NK-92 treated with Interleukin-12 subunit alpha and Interleukin-12 subunit beta, amount 100 ng/mL, for 24 hours (cell line): ENCODE measurements at regions not wholly inside any gene's neighbourhood (a gene's known extent, or its start where the extent isn't known, plus 50 kb on each side); places are given as distances from the start of the nearest gene placed in this dataset.

Experiments used
- DNase-seq: peaks from one replicate; lab custom pipeline; 2025; lab: John Stamatoyannopoulos, UW

GRCh38 chr2:8541636-8542035, 140.2 kb upstream of the ID2 start:
- DNase-seq, result no peak

GRCh38 chr2:8542381-8543059, 139.3 kb upstream of the ID2 start:
- DNase-seq, result no peak

DNA sequence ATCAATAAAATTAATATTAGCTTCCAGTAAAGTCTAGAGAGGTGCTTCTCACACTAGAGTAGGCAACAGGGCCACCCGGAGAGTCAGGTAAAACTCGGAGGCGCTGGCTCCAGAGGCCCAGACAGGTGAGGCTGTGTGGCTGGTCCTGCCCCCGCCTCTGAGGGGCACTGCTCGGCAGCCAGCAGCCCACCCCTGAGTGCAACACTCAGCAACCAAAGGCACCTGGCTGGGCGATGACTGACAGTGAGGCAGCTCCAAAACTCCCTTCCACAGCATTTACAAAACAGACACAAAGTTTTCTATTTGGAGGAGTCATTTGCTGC, 138.8 kb upstream of the ID2 start:
- peak; percentile 36 for DNase-seq

DNA sequence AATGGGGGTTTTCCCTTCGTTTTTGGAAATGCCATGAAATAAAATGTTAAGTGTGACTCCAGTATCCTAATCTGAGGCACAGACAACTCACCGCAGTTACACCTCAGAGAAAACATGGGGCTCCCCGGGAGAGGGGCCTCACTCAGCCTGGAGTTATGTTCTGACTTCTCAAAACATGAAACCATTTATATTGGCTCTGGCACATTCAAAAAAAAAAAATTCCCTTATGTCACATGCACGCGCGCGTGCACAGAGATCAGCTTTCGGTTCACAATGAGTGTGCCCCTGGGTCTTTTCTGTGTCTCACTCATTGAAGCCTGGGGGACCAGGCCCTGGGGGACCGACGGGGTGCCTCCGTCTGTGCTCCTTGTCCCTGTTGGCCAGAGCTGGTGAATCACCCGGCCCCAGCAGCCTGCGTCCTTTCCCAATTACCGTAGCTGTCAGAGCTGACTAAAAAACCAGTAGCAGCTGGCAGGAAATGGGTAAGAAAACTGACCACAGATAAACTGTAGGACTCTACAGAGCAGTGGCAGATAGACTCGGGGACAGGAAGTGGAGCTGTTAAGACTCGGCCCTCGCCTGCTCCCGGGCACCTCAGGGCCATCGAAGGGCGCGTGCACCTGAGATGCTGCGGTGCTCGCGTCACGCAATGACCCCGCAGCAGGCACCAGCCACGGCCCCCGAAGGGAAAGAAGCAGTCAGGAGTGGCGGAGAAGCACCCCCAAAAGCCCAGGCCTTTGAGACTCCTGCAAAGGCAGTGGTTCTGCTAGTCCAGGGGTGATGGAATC, 138.3 kb upstream of the ID2 start:
- DNase-seq, result peak; percentile 80

GRCh38 chr2:8544171-8544785, 137.6 kb upstream of the ID2 start:
- DNase-seq, result peak; percentile 27

- peak; percentile 85 for DNase-seq
These were observed 136.8 kb upstream of the ID2 start for GRCh38 chr2:8544786-8545694.

DNA sequence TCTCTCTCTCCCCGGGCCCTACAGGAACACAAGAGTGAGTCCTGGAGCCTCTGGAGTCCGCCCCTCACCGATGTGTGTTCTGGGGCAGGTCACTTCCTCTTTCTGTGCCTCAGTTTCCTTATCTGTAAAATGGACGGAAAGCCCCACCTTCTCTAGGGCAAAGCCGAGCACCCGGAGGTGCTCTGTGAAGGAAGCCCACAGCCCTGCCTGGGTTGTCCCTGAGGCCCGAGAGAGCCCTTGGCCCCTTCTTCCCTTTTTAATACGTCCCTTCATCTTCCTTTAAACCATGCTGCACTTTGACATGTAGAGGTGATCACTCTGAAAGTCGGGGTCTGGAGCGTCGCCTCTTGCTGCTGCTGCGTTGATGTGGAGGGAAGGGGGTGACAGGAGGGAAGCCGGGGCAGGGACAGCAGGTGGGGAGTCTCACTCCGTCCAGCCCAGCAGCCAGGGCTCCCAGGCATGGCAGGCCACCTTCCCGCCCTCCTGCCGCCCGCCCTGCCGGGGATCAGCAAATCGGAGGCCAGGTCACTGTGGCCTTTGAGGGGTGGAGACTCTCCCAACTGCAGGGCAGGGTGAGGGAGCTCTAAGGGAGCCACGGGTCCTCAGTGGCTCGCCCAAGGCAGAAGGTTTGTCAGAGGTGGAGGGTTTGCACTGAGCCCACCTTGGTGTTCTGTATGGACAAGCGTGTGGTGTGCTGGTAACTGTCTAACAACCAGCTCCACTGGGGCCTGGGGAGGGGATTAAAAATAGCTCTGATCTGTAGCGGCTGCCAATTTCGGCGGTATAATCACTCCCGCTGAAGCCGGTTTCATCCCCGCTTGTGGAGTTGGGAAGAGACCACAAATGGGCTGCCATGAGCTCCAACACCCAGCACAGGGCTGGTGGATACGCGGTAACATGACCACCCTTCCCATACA, 135.9 kb upstream of the ID2 start:
- no peak for DNase-seq

GRCh38 chr2:8546612-8547283, 135.1 kb upstream of the ID2 start:
- DNase-seq, result peak; percentile 29

GRCh38 chr2:8547284-8548064, 134.4 kb upstream of the ID2 start:
- no peak for DNase-seq

- no peak for DNase-seq
These were observed 133.7 kb upstream of the ID2 start for GRCh38 chr2:8548065-8548618.

DNA sequence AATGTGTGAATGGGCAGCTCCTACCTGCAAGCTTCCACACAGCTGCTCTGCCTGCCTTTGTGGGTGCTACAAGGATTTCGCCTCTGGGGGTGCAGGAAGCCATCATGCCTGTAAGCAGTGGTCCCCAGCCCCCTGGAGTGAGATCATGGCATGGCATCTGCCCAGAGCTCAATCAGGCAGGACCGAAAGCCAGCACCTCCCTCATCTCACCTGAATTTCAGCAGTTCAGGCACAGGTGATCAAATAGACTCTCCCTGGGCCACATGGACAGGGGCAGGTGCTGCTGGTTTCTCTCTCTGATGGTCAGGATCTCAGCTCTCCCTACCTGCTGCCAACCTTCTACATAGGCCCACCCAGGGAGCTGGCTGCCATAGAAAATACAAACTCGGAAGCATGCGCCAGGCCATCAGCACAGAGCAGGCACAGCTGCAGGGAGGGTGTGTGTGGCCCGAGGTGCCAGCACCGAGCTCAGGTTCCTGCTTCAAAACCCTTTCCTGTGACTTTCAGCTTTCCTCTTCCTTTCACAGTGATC, 133.2 kb upstream of the ID2 start:
- DNase-seq, result no peak

- no peak for DNase-seq
These were observed 132.5 kb upstream of the ID2 start for GRCh38 chr2:8549273-8549922.

DNA sequence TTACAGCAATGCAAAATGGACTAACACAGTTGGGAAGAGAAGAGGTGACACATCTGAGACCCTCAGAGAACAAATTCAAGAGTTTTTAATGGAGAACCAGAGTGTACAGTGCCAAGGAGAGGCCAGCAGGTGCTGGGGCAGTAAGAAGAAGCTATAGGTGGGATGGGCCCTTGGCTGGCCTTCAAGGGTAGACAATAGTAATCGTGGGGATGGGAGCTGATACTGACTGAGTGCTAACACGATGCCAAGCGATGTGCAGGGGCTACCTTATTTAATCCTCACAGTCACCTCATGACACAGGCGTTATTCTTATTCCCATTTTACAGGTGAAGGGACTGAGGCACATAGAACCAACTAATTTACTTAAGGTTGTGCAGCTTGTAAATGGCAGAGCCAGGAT, 131.9 kb upstream of the ID2 start:
- DNase-seq, result no peak

DNA sequence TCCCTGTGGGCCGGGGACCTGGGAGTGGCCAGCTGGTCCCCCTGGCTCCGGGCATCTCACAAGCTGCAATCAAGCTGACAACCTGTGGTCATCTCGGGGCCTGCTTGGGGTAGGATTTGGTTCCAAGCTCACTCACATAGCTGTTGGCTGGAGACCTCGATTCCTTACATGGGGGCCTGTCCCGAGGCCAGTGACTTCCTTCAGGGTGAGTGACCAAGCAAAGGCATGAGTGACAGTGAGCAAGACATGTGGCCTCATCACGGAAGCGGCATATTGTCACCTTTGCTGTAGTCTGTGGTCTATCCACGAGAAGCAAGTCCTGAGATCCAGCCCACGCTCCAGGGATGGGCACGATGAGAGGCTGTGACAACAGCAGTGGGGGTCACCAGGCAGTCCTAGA, 131.4 kb upstream of the ID2 start:
- no peak for DNase-seq

DNA sequence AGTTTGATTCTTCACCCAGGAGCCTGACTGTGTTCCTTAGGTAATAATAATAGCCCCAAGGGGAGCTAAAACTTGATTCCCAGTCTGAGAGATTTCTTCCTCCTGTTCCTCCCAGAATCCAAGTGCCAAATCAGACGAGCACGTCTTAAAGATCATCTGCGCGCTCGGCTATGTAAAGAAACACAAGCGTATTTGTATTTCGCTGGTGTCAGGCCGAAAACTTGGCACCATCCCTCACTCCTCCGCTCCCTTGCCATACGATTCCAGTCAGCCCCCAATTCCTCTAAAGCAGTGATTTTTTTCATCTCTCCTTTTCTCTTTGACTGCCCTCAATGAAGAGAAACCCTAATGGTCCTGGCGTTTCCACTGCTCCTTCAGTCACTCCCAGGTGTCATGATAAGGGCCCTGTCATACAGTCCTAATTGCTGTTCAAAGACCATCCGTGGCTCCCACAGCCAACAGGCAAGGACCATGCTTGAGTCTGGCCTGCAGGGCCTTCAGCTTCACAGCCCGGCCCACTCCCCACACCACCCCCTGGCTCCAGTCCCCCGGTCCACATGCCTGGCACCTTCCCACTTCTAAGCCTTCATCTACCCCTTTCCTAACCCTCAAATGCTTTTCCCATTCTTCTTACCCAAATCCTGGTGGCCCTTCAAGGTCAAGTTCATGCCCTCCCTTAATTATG, 130.8 kb upstream of the ID2 start:
- no peak for DNase-seq

GRCh38 chr2:8551622-8552074, 130.2 kb upstream of the ID2 start:
- DNase-seq, result no peak

DNA sequence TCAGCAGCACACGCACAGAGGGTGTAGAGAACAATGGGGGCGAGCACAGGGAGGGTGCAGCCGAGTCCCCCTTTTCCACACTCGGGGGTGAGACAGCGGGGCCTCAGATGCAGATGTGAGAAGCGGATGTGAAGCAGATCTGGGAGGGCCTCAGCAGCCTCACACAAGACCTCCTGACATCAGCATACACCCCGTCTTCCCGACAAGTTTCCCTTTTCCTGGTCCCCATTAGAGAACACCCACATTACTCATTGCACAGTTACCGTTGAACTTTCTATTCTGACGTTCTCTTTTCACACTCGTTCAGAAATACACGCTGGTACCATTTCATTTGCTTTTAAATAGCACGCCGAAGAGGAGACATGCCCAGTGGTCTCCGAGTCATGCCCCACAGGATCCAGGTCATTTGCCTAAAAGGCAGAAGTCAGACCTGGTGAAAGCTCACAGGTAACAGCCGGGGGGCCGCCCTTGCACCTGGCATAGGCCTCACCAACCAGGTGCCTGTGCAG, 129.5 kb upstream of the ID2 start:
- DNase-seq, result no peak

DNA sequence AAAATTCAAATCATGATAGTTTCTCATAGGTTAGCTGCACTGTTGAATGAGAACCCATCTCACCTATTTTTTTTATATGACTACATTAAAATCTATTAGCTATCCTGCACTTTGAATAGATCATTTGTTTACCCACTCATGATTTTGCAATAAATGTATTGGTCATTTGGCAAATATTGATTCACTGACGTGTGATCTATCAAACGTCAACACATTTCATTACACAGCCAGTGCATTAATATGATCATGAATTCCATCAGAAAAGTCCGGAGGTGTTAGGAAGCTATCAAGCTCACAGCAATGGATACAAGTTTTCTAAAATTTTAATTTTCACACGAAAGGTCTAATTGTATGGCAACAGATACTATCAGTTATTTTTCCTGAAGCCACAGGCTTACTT, 128.2 kb upstream of the ID2 start:
- no peak for DNase-seq
